GM23248 (cell line): ENCODE measurements at regions not wholly inside any gene's neighbourhood (a gene's known extent, or its start where the extent isn't known, plus 50 kb on each side); places are given as distances from the start of the nearest gene placed in this dataset.

Experiments
- DNase-seq: peaks from one replicate; pipeline ENCODE4 v3.0.0-alpha.2; 2015
- H2AFZ ChIP-seq: fragments of 200-600 bp; sonication (generic); 2 replicates; pipeline ENCODE4 v1.6.1; 2016; ENCODE audit warnings: antibody characterized with exemption
- H3F3A ChIP-seq: fragments of 200-600 bp; sonication (generic); 2 replicates; pipeline ENCODE4 v1.6.1; 2016; ENCODE audit warnings: mild to moderate bottlenecking, antibody characterized with exemption, mixed run types; ENCODE audit not compliant: insufficient read depth
- H3K27ac ChIP-seq: fragments of 200-600 bp; sonication (generic); 2 replicates; pipeline ENCODE4 v1.5.1; 2016; ENCODE audit warnings: mild to moderate bottlenecking
- H3K27me3 ChIP-seq: fragments of 200-600 bp; sonication (generic); replicated peaks from 2 replicates; pipeline ENCODE4 v1.6.1; 2016; ENCODE audit warnings: mild to moderate bottlenecking; ENCODE audit not compliant: insufficient read depth
- H3K36me3 ChIP-seq: fragments of 200-600 bp; sonication (generic); 2 replicates; pipeline ENCODE4 v1.6.1; 2016; ENCODE audit warnings: low read depth, mild to moderate bottlenecking
- H3K4me1 ChIP-seq: fragments of 200-600 bp; sonication (generic); 2 replicates; pipeline ENCODE4 v1.6.1; 2016; ENCODE audit warnings: mild to moderate bottlenecking; ENCODE audit not compliant: insufficient read depth
- H3K4me2 ChIP-seq: fragments of 200-600 bp; sonication (generic); one replicate; pipeline ENCODE4 v1.6.1; 2016; ENCODE audit warnings: mild to moderate bottlenecking; ENCODE audit not compliant: unreplicated experiment
- H3K4me3 ChIP-seq: fragments of 200-600 bp; sonication (generic); 2 replicates; pipeline ENCODE4 v1.5.1; 2016; ENCODE audit warnings: mild to moderate bottlenecking
- H3K79me2 ChIP-seq: fragments of 200-600 bp; sonication (generic); 2 replicates; pipeline ENCODE4 v1.6.1; 2016; ENCODE audit warnings: mild to moderate bottlenecking; ENCODE audit not compliant: insufficient read depth
- H3K9ac ChIP-seq: fragments of 200-600 bp; sonication (generic); 2 replicates; pipeline ENCODE4 v1.6.1; 2016; ENCODE audit warnings: mild to moderate bottlenecking
- H3K9me2 ChIP-seq: fragments of 200-600 bp; sonication (generic); 2 replicates; pipeline ENCODE4 v1.6.1; 2016; ENCODE audit warnings: mixed run types, mild to moderate bottlenecking, moderate library complexity; ENCODE audit not compliant: insufficient read depth
- H3K9me3 ChIP-seq: fragments of 200-600 bp; sonication (generic); one replicate; pipeline ENCODE4 v1.6.1; 2017; ENCODE audit warnings: low read depth
- H4K20me1 ChIP-seq: fragments of 200-600 bp; sonication (generic); 2 replicates; pipeline ENCODE4 v1.6.0; 2016; ENCODE audit not compliant: insufficient read depth
- EZH2 ChIP-seq: fragments of 200-600 bp; sonication (generic); IDR thresholded peaks from 2 replicates; pipeline ENCODE4 v1.6.1; 2018; ENCODE audit warnings: antibody characterized with exemption, mild to moderate bottlenecking; ENCODE audit not compliant: insufficient read depth, poor library complexity, severe bottlenecking
- EZH2phosphoT487 ChIP-seq: fragments of 200-600 bp; sonication (generic); IDR thresholded peaks from 2 replicates; pipeline ENCODE4 v1.6.1; 2018; ENCODE audit warnings: antibody characterized with exemption, moderate library complexity, mild to moderate bottlenecking, low read depth; ENCODE audit not compliant: insufficient read depth
- WGBS, 2 experiments: methylation state at CpG; one replicate each; pipeline ENCODE4 v1.1.6; 2015 to 2017; ENCODE audit warnings: low lambda C conversion rate in 2 of 2, low coverage in 1 of 2; ENCODE audit errors: missing lambda C conversion rate in 2 of 2; 5-methylcytosine and 5-hydroxymethylcytosine counted together
- in situ Hi-C: fragments of 300-500 bp; cut with MboI; formaldehyde crosslinking; loops from 2 replicates; pipeline ENCODE4 v1.15.0; 2020

- H3K9me3 ChIP-seq, result no peaks in the 10 kb centered on the region
Measured at GRCh38 chr5:3654515-3654914, 58.9 kb downstream of the IRX1 start.

GRCh38 chr5:3656803-3657202, 61.2 kb downstream of the IRX1 start:
- H3K9me2 ChIP-seq, result no peaks in the 10 kb centered on the region
- H3K4me1 ChIP-seq, result no peaks in the 10 kb centered on the region
- H3K9me3 ChIP-seq, result no peaks in the 10 kb centered on the region
- no peak overlapping the region for H2AFZ ChIP-seq
- no peaks in the 10 kb centered on the region for H3K79me2 ChIP-seq
- H3F3A ChIP-seq, result no peaks in the 10 kb centered on the region
- H3K27me3 ChIP-seq, result no peaks in the 10 kb centered on the region
- H3K4me2 ChIP-seq, result no peak overlapping the region
- no peak overlapping the region for H3K9ac ChIP-seq
- no peak overlapping the region for H3K4me3 ChIP-seq
- DNase-seq, result no peak
- TF ChIP-seq EZH2phosphoT487 (no peak), EZH2 (no peak)
- no peak overlapping the region for H3K27ac ChIP-seq
- WGBS, 2 experiments, result 47 to 48% methylated on average over 7 of the region's 7 CpGs
- in situ Hi-C loops, result no loop called here
- H3K36me3 ChIP-seq, result no peaks in the 10 kb centered on the region
- no peaks in the 10 kb centered on the region for H4K20me1 ChIP-seq

More at GRCh38 chr5:3654515-3654914, 58.9 kb downstream of the IRX1 start:
- Histone ChIP-seq H3K4me3 (no peak overlapping the region), H3K36me3 (no peaks in the 10 kb centered on the region), H3K4me2 (no peak overlapping the region), H3K4me1 (no peaks in the 10 kb centered on the region), H4K20me1 (no peaks in the 10 kb centered on the region), H3K79me2 (no peaks in the 10 kb centered on the region), H3K9ac (no peak overlapping the region), H3F3A (no peaks in the 10 kb centered on the region), H3K27ac (no peak overlapping the region), H3K9me2 (no peaks in the 10 kb centered on the region), H3K27me3 (no peaks in the 10 kb centered on the region), H2AFZ (no peak overlapping the region)
- no peak for DNase-seq
- WGBS, 2 experiments, result 71 to 81% methylated on average over 9 of the region's 9 CpGs
- in situ Hi-C loops, result no loop called here
- TF ChIP-seq EZH2phosphoT487 (no peak), EZH2 (no peak)

GRCh38 chr5:3657364-3658022, 61.9 kb downstream of the IRX1 start:
- no peaks in the 10 kb centered on the region for H3F3A ChIP-seq
- H2AFZ ChIP-seq, result no peak overlapping the region
- H3K4me1 ChIP-seq, result no peaks in the 10 kb centered on the region
- no peaks in the 10 kb centered on the region for H3K9me3 ChIP-seq
- no peak overlapping the region for H3K4me3 ChIP-seq
- 70 to 73% methylated on average over 18 of the region's 18 CpGs for WGBS, 2 experiments
- no peaks in the 10 kb centered on the region for H3K36me3 ChIP-seq
- no peaks in the 10 kb centered on the region for H3K27me3 ChIP-seq
- no peaks in the 10 kb centered on the region for H3K79me2 ChIP-seq
- in situ Hi-C loops, result no loop called here
- DNase-seq, result no peak
- H3K9ac ChIP-seq, result no peak overlapping the region
- H3K9me2 ChIP-seq, result no peaks in the 10 kb centered on the region
- no peaks in the 10 kb centered on the region for H4K20me1 ChIP-seq
- TF ChIP-seq EZH2, result no peak
- no peak for TF ChIP-seq EZH2phosphoT487
- H3K27ac ChIP-seq, result no peak overlapping the region
- no peak overlapping the region for H3K4me2 ChIP-seq

GRCh38 chr5:3658929-3659328, 63.3 kb downstream of the IRX1 start:
- Histone ChIP-seq H2AFZ (no peak overlapping the region), H3K27me3 (no peaks in the 10 kb centered on the region), H3K27ac (no peak overlapping the region), H3K79me2 (no peaks in the 10 kb centered on the region), H3K4me1 (no peaks in the 10 kb centered on the region), H3K9me3 (no peaks in the 10 kb centered on the region), H3F3A (no peaks in the 10 kb centered on the region), H3K4me2 (no peak overlapping the region), H3K36me3 (no peaks in the 10 kb centered on the region), H3K9ac (no peak overlapping the region), H3K9me2 (no peaks in the 10 kb centered on the region), H4K20me1 (no peaks in the 10 kb centered on the region), H3K4me3 (no peak overlapping the region)
- in situ Hi-C loops, result no loop called here
- TF ChIP-seq EZH2 (no peak), EZH2phosphoT487 (no peak)
- WGBS, 2 experiments, result 81 to 83% methylated on average over 10 of the region's 10 CpGs
- no peak for DNase-seq

GRCh38 chr5:3659907-3660306, 64.3 kb downstream of the IRX1 start:
- Histone ChIP-seq H3K27ac (no peak overlapping the region), H3K27me3 (no peaks in the 10 kb centered on the region), H3K79me2 (no peaks in the 10 kb centered on the region), H3K4me2 (no peak overlapping the region), H3K9me3 (no peaks in the 10 kb centered on the region), H3K9ac (no peak overlapping the region), H3K4me3 (no peak overlapping the region), H2AFZ (no peak overlapping the region), H3K36me3 (no peaks in the 10 kb centered on the region), H3K4me1 (no peaks in the 10 kb centered on the region), H4K20me1 (no peaks in the 10 kb centered on the region), H3F3A (no peaks in the 10 kb centered on the region), H3K9me2 (no peaks in the 10 kb centered on the region)
- WGBS, 2 experiments, result 70 to 72% methylated on average over 8 of the region's 8 CpGs
- in situ Hi-C loops, result no loop called here
- no peak for TF ChIP-seq EZH2phosphoT487
- DNase-seq, result peak; percentile 2
